ENCODE measurements at regions not wholly inside any gene's neighbourhood (a gene's known extent, or its start where the extent isn't known, plus 50 kb on each side); places are given as distances from the start of the nearest gene placed in this dataset.

DNA sequence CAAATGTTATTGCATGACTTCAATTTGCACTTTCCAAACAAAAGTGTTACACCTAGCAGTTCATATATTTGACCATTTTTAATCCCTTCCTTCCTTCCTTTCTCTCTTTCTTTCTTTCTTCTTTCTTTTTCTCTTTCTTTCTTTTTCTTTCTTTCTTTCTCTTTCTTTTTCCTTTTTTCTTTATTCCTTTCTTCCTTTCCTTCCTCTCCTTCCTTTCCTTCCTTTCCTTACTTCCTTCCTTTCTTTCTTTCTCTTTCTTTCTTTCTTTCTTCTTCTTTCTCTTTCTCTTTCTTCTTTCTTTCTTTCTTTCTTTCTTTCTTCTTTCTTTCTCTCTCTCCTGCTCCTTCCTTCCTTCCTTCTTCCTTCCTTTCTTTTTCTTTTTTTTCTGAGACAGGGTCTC lies 146.7 kb upstream of the ALKAL2 start:
- Histone ChIP-seq H3K79me2 (ENCODE audit: insufficient read depth, low read depth) (no peaks in the 10 kb centered on the region), H4K20me1 (ENCODE audit: insufficient read depth) (no peaks in the 10 kb centered on the region), H3K4me3 (IDR thresholded peaks at IDR 0.05; ENCODE audit: insufficient read depth, low read depth, low read length) (no peak overlapping the region), H3K27ac (no peak overlapping the region), H3K4me2 (no peak overlapping the region), H3K9ac (no peak overlapping the region), H3K4me1 (ENCODE audit: low read depth, poor library complexity, severe bottlenecking) (no peaks in the 10 kb centered on the region), H2AFZ (ENCODE audit: low read depth) (no peak overlapping the region), H3K36me3 (ENCODE audit: insufficient read depth) (no peaks in the 10 kb centered on the region), H3K27me3 (ENCODE audit: insufficient read depth, low read depth) (no peaks in the 10 kb centered on the region)
- no peak for TF ChIP-seq CTCF (conservative IDR thresholded peaks at IDR 0.05; ENCODE audit: low read depth, low read length)

DNA sequence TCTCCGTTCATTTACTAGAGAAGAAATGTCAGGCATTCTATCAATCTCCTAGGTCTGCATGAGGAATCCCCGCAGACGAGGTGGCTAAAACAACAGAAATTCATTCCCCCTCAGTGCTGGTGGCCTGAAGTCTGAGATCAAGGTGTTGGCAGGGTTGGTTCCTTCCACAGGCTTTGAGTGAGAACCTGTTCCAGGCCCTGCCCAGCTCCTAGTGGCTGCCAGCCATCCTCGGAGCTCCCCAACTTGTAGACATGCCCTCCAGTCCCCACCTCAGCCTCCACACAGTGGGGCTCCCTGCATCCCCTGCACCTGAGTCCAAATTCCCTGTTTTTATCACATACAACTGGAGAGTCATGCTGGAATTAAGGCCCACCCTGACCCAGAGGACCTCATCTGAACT lies 145.3 kb upstream of the ALKAL2 start:
- Histone ChIP-seq H3K79me2 (ENCODE audit: insufficient read depth, low read depth) (no peaks in the 10 kb centered on the region), H3K4me2 (no peak overlapping the region), H2AFZ (ENCODE audit: low read depth) (no peak overlapping the region), H3K36me3 (ENCODE audit: insufficient read depth) (no peaks in the 10 kb centered on the region), H3K4me3 (IDR thresholded peaks at IDR 0.05; ENCODE audit: insufficient read depth, low read depth, low read length) (no peak overlapping the region), H3K27me3 (ENCODE audit: insufficient read depth, low read depth) (no peaks in the 10 kb centered on the region), H4K20me1 (ENCODE audit: insufficient read depth) (no peaks in the 10 kb centered on the region), H3K27ac (no peak overlapping the region), H3K9ac (no peak overlapping the region), H3K4me1 (ENCODE audit: low read depth, poor library complexity, severe bottlenecking) (no peaks in the 10 kb centered on the region)
- no peak for TF ChIP-seq CTCF (conservative IDR thresholded peaks at IDR 0.05; ENCODE audit: low read depth, low read length)

GRCh38 chr2:430291-431040 lies 142.6 kb upstream of the ALKAL2 start:
- no peaks in the 10 kb centered on the region for H3K36me3 ChIP-seq (ENCODE audit: insufficient read depth)
- H3K4me1 ChIP-seq (ENCODE audit: low read depth, poor library complexity, severe bottlenecking): no peaks in the 10 kb centered on the region
- H3K9ac ChIP-seq: no peak overlapping the region
- H3K4me3 ChIP-seq (IDR thresholded peaks at IDR 0.05; ENCODE audit: insufficient read depth, low read depth, low read length): no peak overlapping the region
- H3K27me3 ChIP-seq (ENCODE audit: insufficient read depth, low read depth): no peaks in the 10 kb centered on the region
- H3K4me2 ChIP-seq: no peak overlapping the region
- no peak overlapping the region for H2AFZ ChIP-seq (ENCODE audit: low read depth)
- H4K20me1 ChIP-seq (ENCODE audit: insufficient read depth): no peaks in the 10 kb centered on the region
- TF ChIP-seq CTCF (conservative IDR thresholded peaks at IDR 0.05; ENCODE audit: low read depth, low read length): no peak
- H3K27ac ChIP-seq: no peak overlapping the region
- H3K79me2 ChIP-seq (ENCODE audit: insufficient read depth, low read depth): no peaks in the 10 kb centered on the region

DNA sequence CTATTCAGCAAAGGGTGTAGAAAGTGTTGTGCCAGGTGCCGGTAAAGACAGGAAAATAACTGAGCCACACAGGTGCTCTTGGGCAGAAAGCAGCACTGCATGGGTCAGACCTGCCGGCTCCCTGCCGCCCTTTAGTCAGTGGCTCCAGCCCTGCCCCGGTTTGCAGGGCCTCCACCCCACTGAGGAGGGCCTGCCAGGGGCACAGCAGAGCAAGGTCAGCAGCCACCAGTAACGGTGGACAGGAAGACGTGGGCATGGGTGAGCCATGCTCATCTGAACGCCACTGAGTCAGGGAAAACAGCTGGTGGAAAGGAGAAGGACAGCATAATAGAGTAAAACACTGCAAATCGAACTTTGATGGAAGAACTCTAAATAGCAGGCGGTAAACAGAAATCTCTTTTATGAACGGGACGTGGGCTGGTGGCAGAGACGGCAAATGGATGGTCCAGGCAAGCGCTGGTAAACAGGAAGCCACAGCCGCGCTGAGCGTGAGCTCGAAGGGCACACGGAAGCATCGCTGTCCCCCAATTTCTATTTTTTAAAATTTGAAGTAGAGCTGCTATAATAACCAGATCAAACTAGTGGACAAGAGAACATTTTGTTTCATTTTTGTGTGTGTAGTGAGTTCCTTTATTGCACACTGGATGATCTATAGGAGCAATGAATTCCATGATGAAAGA lies 141.8 kb upstream of the ALKAL2 start:
- no peak overlapping the region for H2AFZ ChIP-seq (ENCODE audit: low read depth)
- no peaks in the 10 kb centered on the region for H3K4me1 ChIP-seq (ENCODE audit: low read depth, poor library complexity, severe bottlenecking)
- no peaks in the 10 kb centered on the region for H3K36me3 ChIP-seq (ENCODE audit: insufficient read depth)
- H3K79me2 ChIP-seq (ENCODE audit: insufficient read depth, low read depth): no peaks in the 10 kb centered on the region
- no peak overlapping the region for H3K4me3 ChIP-seq (IDR thresholded peaks at IDR 0.05; ENCODE audit: insufficient read depth, low read depth, low read length)
- H3K27ac ChIP-seq: no peak overlapping the region
- no peak for TF ChIP-seq CTCF (conservative IDR thresholded peaks at IDR 0.05; ENCODE audit: low read depth, low read length)
- no peak overlapping the region for H3K4me2 ChIP-seq
- H4K20me1 ChIP-seq (ENCODE audit: insufficient read depth): no peaks in the 10 kb centered on the region
- no peaks in the 10 kb centered on the region for H3K27me3 ChIP-seq (ENCODE audit: insufficient read depth, low read depth)
- no peak overlapping the region for H3K9ac ChIP-seq
